LoVo (cell line): ENCODE measurements at regions not wholly inside any gene's neighbourhood (a gene's known extent, or its start where the extent isn't known, plus 50 kb on each side); places are given as distances from the start of the nearest gene placed in this dataset.
A peak's percentile ranks its signal among the peaks of the same experiment; 100 is the strongest.
"Not testable (repeated sequence)": the region's sequence is repeated elsewhere in the genome, so short reads cannot be mapped to it uniquely, and the experiment has no call there.

Experiments used
- DNase-seq: peaks from one replicate; pipeline ENCODE4 v3.0.0-alpha.2; 2016; ENCODE audit warnings: low spot score

GRCh38 chr1:212495766-212496494 lies 63.2 kb downstream of the NENF start:
- DNase-seq: no peak

DNA sequence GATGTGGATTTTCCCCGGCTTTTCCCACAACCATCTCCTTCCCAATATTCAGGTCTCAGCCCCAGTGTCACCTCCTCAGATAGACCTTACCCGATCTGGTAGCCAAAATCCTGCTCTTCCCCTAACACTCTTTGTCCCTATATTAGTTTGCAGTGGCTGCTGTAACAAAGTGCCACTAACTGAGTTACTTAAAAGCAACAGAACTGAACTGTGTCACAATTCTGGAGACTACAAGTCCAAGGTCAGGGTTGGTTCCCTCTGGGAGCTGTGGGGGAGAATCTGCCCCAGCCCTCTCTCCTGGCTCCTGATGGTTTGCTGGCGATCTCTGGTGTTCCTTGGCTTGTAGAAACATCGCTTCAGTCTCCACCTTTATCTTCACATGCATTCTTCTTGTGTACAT lies 64.0 kb downstream of the NENF start:
- no peak for DNase-seq

DNA sequence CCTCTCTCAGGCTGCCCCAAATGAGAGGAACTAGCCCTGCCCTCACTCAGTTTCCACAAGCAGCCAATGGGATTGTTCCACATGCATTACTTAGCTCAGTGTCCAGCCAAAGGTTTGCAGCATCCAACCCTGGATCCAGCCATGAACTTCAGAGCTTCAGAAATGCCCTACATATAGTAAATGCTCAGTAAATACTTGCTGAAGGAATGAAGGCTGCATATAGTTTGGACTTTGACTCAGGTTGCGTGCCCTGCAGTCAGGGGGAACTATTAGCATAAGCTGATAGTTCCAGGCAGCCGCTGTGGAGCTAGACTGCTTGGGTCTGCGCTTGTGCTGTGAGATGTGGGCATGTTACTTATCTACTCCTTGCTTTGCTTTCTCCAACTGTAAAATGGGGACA lies 64.8 kb downstream of the NENF start:
- DNase-seq: no peak

DNA sequence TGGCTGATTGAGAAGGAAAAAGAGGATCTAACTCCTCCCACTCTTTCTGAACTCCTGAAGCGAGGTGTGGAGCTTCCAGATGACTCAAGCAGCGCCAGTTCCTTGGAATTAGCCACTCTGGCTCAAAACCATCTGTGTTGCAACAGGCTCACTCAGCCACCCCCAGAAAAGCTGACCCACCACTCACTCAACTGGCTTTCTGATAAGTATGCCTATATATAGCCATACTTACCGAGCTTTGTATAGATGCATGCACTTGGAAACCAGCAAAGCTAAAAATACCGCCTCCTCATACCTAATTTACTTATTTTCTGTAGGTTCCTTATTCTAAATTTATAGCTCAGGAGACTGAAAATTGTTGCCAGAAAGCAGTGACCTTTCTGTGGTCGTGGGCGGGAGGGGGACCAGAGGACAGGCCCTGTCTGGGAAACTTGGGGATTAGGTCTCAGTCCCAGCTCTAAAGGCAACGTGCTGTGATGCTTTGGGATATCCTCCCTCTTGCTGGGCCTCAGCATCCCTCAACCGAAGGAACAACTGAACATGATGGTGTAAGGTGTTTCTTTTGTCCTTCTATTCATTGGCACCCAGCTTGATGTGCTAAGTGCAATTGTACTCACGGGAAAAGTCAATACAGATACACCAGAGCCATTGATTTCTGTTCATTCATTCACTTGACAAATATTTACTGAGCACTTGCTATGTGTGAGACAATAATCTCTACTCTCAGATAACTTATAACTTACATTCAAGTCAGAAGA lies 65.7 kb downstream of the NENF start:
- no peak for DNase-seq

DNA sequence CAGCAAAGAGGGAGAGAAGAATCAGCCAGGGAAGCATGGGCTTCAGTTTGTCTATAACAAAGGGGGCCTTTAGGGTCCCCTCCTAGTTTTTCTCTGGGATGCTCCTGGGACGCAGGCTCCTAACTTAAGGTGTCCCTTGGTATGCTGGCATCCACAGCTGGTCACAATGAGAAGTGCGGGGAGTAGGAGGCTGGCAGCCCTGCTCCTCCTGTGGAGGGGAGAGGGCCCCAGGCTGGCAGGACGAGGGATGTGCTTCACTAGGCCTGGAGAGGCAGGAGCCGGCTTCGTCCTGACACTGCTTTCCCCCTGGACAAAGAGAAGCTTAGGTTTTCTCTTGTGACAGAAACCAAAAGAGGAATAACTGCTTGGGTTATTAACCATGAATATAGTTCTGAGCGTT lies 67.6 kb downstream of the NENF start:
- no peak for DNase-seq

DNA sequence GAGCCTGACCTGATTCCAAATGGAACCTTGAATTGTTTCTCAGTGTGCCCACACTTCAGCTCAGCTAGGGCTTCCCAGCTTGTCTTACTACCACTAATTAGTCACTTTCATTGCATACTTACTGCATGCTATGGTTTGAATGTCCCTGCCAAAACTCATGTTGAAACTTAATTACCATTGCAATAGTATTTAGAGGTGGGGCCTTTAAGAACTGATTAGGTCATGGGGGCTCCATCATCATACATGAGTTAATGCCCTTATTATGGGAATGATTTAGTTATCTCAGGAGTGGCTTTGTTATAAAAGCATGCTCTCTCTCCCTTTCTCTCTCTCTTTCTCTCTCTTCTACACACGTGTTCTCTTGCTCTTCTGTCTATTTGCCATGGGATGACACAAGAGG lies 68.3 kb downstream of the NENF start:
- no peak for DNase-seq

- no peak for DNase-seq
Observed at GRCh38 chr1:212503714-212504113, 71.0 kb downstream of the NENF start.

GRCh38 chr1:212504171-212504803 lies 71.6 kb downstream of the NENF start:
- no peak for DNase-seq

GRCh38 chr1:212506666-212507065 lies 73.9 kb downstream of the NENF start:
- DNase-seq: no peak

- DNase-seq: no peak
Observed at GRCh38 chr1:212507369-212507768, 74.6 kb downstream of the NENF start.

GRCh38 chr1:212512816-212513559 lies 80.3 kb downstream of the NENF start:
- peak; percentile 61 for DNase-seq

DNA sequence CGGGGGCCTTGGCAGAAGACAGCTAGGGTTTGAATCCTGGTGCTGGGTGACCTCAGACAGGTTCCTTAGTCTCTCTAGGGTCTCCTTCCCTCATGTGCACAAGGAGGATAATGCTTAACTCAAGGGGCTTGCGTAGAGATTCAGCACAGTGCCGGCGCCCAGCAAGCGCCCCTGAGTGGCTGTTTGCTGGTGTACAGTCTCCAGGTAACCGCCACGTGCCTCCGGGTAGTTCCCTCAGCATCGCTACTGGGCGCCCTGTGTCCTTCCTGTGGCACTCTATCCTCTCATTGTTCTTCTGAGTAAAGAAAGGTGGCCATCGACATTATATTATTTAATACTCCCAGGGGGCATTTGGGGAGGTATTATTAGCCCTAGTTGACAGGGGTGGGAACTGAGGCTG lies 80.9 kb downstream of the NENF start:
- no peak for DNase-seq

GRCh38 chr1:212514056-212514614 lies 81.4 kb downstream of the NENF start:
- DNase-seq: peak; percentile 71

DNA sequence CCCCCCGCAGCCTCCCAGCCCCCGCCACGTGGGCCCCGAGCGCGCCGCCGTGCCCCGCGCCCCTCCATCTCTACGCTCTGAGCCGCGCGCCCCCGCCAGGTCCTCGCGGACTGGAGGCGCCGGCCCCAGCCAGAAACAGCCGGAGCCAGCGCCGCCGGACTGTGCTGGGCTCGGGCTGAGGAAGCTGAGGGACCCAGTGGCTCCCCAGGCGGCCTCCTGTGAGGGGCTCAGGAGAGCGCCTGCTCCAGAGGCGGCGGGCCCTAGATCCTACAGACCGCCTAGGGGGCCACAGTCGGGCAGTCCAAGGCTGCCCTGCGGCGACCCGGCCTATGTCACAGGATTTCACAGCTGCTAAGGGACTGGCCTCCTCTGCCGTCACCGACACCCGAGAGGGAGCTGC lies 82.1 kb downstream of the NENF start:
- no peak for DNase-seq

GRCh38 chr1:212515329-212515760 lies 82.6 kb downstream of the NENF start:
- no peak for DNase-seq

DNA sequence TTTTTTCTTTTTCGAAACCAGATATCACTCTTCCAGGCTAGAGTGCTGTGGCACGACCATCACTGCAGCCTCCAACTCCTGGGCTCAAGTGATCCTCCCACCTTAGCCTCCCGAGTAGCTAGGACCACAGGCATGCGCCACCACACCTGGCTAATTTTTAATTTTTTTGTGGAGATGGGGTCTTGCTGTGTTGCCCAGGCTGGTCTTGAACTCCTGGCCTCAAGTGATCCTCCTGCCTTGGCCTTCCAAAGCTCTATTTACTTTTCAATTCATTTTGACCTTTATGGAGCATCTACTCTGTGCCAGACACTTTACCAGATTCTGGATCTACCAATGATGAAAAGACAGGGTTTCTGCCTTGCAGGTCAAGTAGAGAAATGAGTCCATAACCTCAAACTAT lies 83.3 kb downstream of the NENF start:
- not testable (repeated sequence) for DNase-seq

GRCh38 chr1:212518188-212519054 lies 85.7 kb downstream of the NENF start:
- peak; percentile 44 for DNase-seq

- no peak for DNase-seq
Observed at GRCh38 chr1:212519131-212519530, 86.4 kb downstream of the NENF start.

GRCh38 chr1:212520299-212520698 lies 87.6 kb downstream of the NENF start:
- DNase-seq: no peak

DNA sequence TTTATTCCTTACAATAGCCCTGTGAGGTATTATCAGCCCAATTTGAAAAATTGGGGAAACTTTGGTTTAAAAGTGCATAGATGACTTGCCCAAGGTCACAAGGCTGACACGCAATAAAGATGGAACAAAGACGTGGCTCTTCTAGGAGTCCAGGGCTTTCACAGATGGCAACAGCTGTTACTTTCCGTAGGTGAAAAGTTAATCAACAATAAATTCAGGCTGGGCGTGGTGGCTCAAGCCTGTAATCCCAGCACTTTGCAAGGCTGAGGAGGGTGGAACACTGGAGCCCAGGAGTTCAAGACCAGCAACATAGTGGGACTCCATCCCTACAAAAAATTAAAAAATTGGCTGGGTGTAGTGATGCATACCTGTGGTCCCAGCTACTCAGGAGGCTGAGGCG lies 87.8 kb upstream of the ATF3 start:
- peak; percentile 11 for DNase-seq

GRCh38 chr1:212525479-212526110 lies 83.0 kb upstream of the ATF3 start:
- DNase-seq: no peak
